Upper lobe of right lung (tissue), 1 donor: ENCODE measurements at regions not wholly inside any gene's neighbourhood (a gene's known extent, or its start where the extent isn't known, plus 50 kb on each side); places are given as distances from the start of the nearest gene placed in this dataset.
A peak's percentile ranks its signal among the peaks of the same experiment; 100 is the strongest.

Experiments
- ATAC-seq: fragments of 200-7000 bp; cut with Tn5 transposase; one replicate; pipeline ENCODE4 v1.9.1; 2020; ENCODE audit warnings: mild to moderate bottlenecking, moderate library complexity
- DNase-seq: peaks from one replicate; pipeline ENCODE4 v3.0.0-alpha.2; 2020
- H3K27ac ChIP-seq: fragments of 200-600 bp; one replicate; pipeline ENCODE4 v1.8.0; 2022
- H3K27me3 ChIP-seq: fragments of 200-600 bp; one replicate; pipeline ENCODE4 v1.8.0; 2022; ENCODE audit warnings: mild to moderate bottlenecking
- H3K36me3 ChIP-seq: fragments of 200-600 bp; one replicate; pipeline ENCODE4 v1.8.0; 2022
- H3K4me1 ChIP-seq: fragments of 200-600 bp; one replicate; pipeline ENCODE4 v1.8.0; 2022
- H3K4me3 ChIP-seq: fragments of 200-600 bp; one replicate; pipeline ENCODE4 v1.8.0; 2022; ENCODE audit warnings: mild to moderate bottlenecking
- H3K9me3 ChIP-seq: fragments of 200-600 bp; one replicate; pipeline ENCODE4 v1.8.0; 2022
- CTCF ChIP-seq: fragments of 200-600 bp; IDR thresholded peaks from one replicate; pipeline ENCODE4 v1.8.0; 2022; ENCODE audit warnings: antibody characterized with exemption
- intact Hi-C: fragments of 100-400 bp; cut with DNase I; formaldehyde crosslinking; loops from one replicate; pipeline ENCODE4 v1.11.0; 2022
- donor health status: DM: no; HTN: yes; CAD: no; lungs with severe emphysema.

GRCh38 chr2:37447446-37447845 is 103.0 kb downstream of the QPCT start:
- Histone ChIP-seq H3K4me1 (no peaks in the 10 kb centered on the region), H3K27ac (no peak overlapping the region), H3K4me3 (no peak overlapping the region), H3K36me3 (no peaks in the 10 kb centered on the region), H3K9me3 (no peaks in the 10 kb centered on the region), H3K27me3 (no peaks in the 10 kb centered on the region)
- no peak for TF ChIP-seq CTCF
- ATAC-seq: no peak
- intact Hi-C loops: no loop called here
- DNase-seq: no peak

- ATAC-seq: no peak
Observed at GRCh38 chr2:37448342-37449120, 104.1 kb downstream of the QPCT start.

GRCh38 chr2:37449761-37450296 is 105.4 kb downstream of the QPCT start:
- H3K9me3 ChIP-seq: no peaks in the 10 kb centered on the region
- no peak overlapping the region for H3K4me3 ChIP-seq
- intact Hi-C loops: no loop called here
- no peaks in the 10 kb centered on the region for H3K27me3 ChIP-seq
- no peaks in the 10 kb centered on the region for H3K36me3 ChIP-seq
- no peak overlapping the region for H3K27ac ChIP-seq
- no peak for TF ChIP-seq CTCF
- ATAC-seq (no peak), DNase-seq (no peak)
- H3K4me1 ChIP-seq: no peaks in the 10 kb centered on the region

More at GRCh38 chr2:37448342-37449120, 104.1 kb downstream of the QPCT start:
- Histone ChIP-seq H3K4me1 (no peaks in the 10 kb centered on the region), H3K27ac (no peak overlapping the region), H3K27me3 (no peaks in the 10 kb centered on the region), H3K9me3 (no peaks in the 10 kb centered on the region), H3K4me3 (no peak overlapping the region), H3K36me3 (no peaks in the 10 kb centered on the region)
- no peak for TF ChIP-seq CTCF
- no peak for DNase-seq
- intact Hi-C loops: no loop called here

GRCh38 chr2:37453027-37453426 is 108.6 kb downstream of the QPCT start:
- ATAC-seq (no peak), DNase-seq (no peak)
- Histone ChIP-seq H3K4me3 (no peak overlapping the region), H3K36me3 (no peaks in the 10 kb centered on the region), H3K9me3 (no peaks in the 10 kb centered on the region), H3K4me1 (peaks cover 11% of the 10 kb centered on the region), H3K27me3 (no peaks in the 10 kb centered on the region), H3K27ac (no peak overlapping the region)
- TF ChIP-seq CTCF: no peak
- intact Hi-C loops: no loop called here

GRCh38 chr2:37454851-37455762 is 110.7 kb downstream of the QPCT start:
- DNase-seq (no peak), ATAC-seq (no peak)

More at GRCh38 chr2:37454851-37455762, 110.7 kb downstream of the QPCT start:
- no peak overlapping the region for H3K4me3 ChIP-seq
- no peaks in the 10 kb centered on the region for H3K9me3 ChIP-seq
- intact Hi-C loops: no loop called here
- H3K36me3 ChIP-seq: no peaks in the 10 kb centered on the region
- H3K4me1 ChIP-seq: peaks cover 17% of the 10 kb centered on the region
- no peaks in the 10 kb centered on the region for H3K27me3 ChIP-seq
- no peak for TF ChIP-seq CTCF
- H3K27ac ChIP-seq: peak overlapping the region; percentile 8
